ENCODE measurements at regions not wholly inside any gene's neighbourhood (a gene's known extent, or its start where the extent isn't known, plus 50 kb on each side); places are given as distances from the start of the nearest gene placed in this dataset.

DNA sequence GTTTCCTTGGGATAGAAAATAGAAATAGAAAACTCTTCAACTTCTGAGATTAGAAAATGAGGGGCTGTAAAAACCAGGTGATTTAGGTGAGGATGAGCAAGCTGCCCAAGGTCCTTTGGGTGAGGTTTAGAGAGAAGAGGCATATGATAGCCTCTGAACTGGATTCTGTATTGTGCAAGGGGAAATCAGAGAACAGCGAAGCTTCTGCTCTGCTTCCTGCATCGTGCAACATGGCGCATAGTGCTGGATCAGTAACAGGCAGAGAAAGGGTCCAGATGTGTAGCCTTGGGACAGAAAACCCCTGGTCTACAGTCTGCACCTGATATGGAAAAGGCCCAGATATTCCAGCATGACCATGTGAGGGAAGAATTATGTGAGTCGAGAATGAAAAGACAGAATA, 121.7 kb downstream of the MBL2 start:
- Histone ChIP-seq H3K27me3 (ENCODE audit: insufficient read depth, low read length) (no peaks in the 10 kb centered on the region), H3K27ac (ENCODE audit: low read depth, low read length) (no peak overlapping the region), H3K36me3 (ENCODE audit: insufficient read depth, low read length) (no peaks in the 10 kb centered on the region), H3K9me3 (ENCODE audit: insufficient read depth, low read depth, low read length) (no peaks in the 10 kb centered on the region), H3K9ac (ENCODE audit: low read length) (no peak overlapping the region), H3K4me2 (ENCODE audit: low read length) (no peak overlapping the region), H2AFZ (ENCODE audit: low read depth, low read length) (no peak overlapping the region), H3K79me2 (ENCODE audit: insufficient read depth, low read length) (no peaks in the 10 kb centered on the region), H3K4me1 (ENCODE audit: insufficient read depth, low read length) (peaks cover 5% of the 10 kb centered on the region), H4K20me1 (ENCODE audit: insufficient read depth, low read length) (no peaks in the 10 kb centered on the region), H3K4me3 (ENCODE audit: insufficient read depth, low read depth, low read length) (no peak overlapping the region)
- Mint-ChIP-seq H3K27me3 (ENCODE audit: low read depth, unreplicated experiment) (no peaks in the 10 kb centered on the region), H3K36me3 (ENCODE audit: low read depth, unreplicated experiment) (no peaks in the 10 kb centered on the region), H3K4me1 (ENCODE audit: low read depth, unreplicated experiment) (no peaks in the 10 kb centered on the region), H3K27ac (ENCODE audit: unreplicated experiment) (no peak overlapping the region), H3K4me3 (ENCODE audit: unreplicated experiment) (no peak overlapping the region), H3K9me3 (ENCODE audit: unreplicated experiment) (no peaks in the 10 kb centered on the region)
- FAIRE-seq = no peak
- DNase-seq (ENCODE audit: low read depth) = no peak
- no peak for TF ChIP-seq EZH2 (IDR thresholded peaks at IDR 0.05; ENCODE audit: insufficient read depth, low read length)
- TF ChIP-seq, protein P1, sequence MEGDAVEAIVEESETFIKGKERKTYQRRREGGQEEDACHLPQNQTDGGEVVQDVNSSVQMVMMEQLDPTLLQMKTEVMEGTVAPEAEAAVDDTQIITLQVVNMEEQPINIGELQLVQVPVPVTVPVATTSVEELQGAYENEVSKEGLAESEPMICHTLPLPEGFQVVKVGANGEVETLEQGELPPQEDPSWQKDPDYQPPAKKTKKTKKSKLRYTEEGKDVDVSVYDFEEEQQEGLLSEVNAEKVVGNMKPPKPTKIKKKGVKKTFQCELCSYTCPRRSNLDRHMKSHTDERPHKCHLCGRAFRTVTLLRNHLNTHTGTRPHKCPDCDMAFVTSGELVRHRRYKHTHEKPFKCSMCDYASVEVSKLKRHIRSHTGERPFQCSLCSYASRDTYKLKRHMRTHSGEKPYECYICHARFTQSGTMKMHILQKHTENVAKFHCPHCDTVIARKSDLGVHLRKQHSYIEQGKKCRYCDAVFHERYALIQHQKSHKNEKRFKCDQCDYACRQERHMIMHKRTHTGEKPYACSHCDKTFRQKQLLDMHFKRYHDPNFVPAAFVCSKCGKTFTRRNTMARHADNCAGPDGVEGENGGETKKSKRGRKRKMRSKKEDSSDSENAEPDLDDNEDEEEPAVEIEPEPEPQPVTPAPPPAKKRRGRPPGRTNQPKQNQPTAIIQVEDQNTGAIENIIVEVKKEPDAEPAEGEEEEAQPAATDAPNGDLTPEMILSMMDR (IDR thresholded peaks at IDR 0.05; ENCODE audit: insufficient read depth, low read depth, low read length) = no peak

DNA sequence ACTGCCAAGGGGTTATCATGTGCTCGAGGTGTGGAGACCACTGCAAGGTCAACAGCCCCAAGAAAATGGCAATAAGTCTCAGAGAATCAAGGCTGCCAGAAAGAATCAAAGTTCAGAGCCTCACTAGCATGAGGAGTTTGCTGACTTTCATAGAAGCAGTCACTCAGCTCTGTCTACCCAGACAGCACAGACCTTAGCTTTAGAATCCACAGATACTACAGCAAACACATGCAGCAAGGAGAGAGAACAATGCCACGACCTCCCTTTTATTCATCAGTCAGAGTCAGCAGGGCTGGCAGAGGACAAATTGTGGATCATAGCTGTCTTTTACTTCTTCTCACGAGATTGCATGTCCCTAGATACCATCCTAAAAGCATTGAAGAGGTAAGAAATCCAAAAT, 121.3 kb downstream of the MBL2 start:
- no peaks in the 10 kb centered on the region for H3K36me3 ChIP-seq (ENCODE audit: insufficient read depth, low read length)
- peaks cover 5% of the 10 kb centered on the region for H3K4me1 ChIP-seq (ENCODE audit: insufficient read depth, low read length)
- Mint-ChIP-seq H3K4me1 (ENCODE audit: low read depth, unreplicated experiment) (no peaks in the 10 kb centered on the region), H3K4me3 (ENCODE audit: unreplicated experiment) (no peak overlapping the region), H3K36me3 (ENCODE audit: low read depth, unreplicated experiment) (no peaks in the 10 kb centered on the region), H3K27ac (ENCODE audit: unreplicated experiment) (no peak overlapping the region), H3K27me3 (ENCODE audit: low read depth, unreplicated experiment) (no peaks in the 10 kb centered on the region), H3K9me3 (ENCODE audit: unreplicated experiment) (no peaks in the 10 kb centered on the region)
- DNase-seq (ENCODE audit: low read depth) (no peak), FAIRE-seq (no peak)
- H2AFZ ChIP-seq (ENCODE audit: low read depth, low read length) = no peak overlapping the region
- no peaks in the 10 kb centered on the region for H3K79me2 ChIP-seq (ENCODE audit: insufficient read depth, low read length)
- H3K27ac ChIP-seq (ENCODE audit: low read depth, low read length) = no peak overlapping the region
- H3K27me3 ChIP-seq (ENCODE audit: insufficient read depth, low read length) = no peaks in the 10 kb centered on the region
- TF ChIP-seq, protein P1 (IDR thresholded peaks at IDR 0.05; ENCODE audit: insufficient read depth, low read depth, low read length) = no peak
- no peak for TF ChIP-seq EZH2 (IDR thresholded peaks at IDR 0.05; ENCODE audit: insufficient read depth, low read length)
- H3K9me3 ChIP-seq (ENCODE audit: insufficient read depth, low read depth, low read length) = no peaks in the 10 kb centered on the region
- H3K4me2 ChIP-seq (ENCODE audit: low read length) = no peak overlapping the region
- H3K9ac ChIP-seq (ENCODE audit: low read length) = no peak overlapping the region
- no peak overlapping the region for H3K4me3 ChIP-seq (ENCODE audit: insufficient read depth, low read depth, low read length)
- no peaks in the 10 kb centered on the region for H4K20me1 ChIP-seq (ENCODE audit: insufficient read depth, low read length)

DNA sequence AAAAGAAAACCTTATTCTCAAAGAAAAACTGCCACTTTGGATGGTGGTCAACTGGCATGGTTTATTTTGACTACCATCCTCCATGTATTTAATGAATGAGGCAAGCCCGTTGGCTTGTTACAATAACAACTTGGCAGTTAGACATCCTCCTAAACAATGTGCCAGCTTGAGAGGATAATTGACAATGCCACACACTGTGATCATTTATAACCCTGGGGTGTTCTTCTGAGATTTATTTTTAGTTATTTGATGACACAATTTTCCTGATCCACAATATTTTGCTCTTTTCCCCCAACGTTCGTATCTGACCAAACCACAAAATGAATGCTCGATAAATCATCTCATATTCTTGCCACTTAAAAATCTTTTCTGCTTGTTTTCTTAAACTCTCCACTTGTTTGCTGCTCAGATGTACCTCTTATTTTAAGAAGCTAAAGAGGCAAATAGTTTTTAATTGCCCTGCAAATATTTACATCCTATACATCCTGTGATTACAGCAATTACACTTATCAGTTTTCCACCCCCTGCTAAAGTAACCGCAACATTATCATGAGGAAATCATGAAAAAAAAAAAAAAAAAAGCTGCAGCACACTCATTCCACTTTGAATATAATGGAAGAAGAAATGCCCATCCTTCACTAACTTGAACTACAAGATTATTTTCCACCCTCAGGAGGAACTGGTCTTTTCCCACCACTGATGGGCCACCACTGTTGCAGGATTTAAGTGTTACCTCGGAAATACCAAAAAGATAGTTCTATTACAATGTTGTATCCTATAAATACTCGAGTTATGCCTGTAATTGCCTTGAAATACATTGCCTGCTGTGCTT, 119.9 kb downstream of the MBL2 start:
- Histone ChIP-seq H3K4me3 (ENCODE audit: insufficient read depth, low read depth, low read length) (no peak overlapping the region), H3K79me2 (ENCODE audit: insufficient read depth, low read length) (no peaks in the 10 kb centered on the region), H3K9me3 (ENCODE audit: insufficient read depth, low read depth, low read length) (no peaks in the 10 kb centered on the region), H3K27me3 (ENCODE audit: insufficient read depth, low read length) (no peaks in the 10 kb centered on the region), H3K4me1 (ENCODE audit: insufficient read depth, low read length) (peaks cover 5% of the 10 kb centered on the region), H3K36me3 (ENCODE audit: insufficient read depth, low read length) (no peaks in the 10 kb centered on the region), H2AFZ (ENCODE audit: low read depth, low read length) (no peak overlapping the region), H3K9ac (ENCODE audit: low read length) (no peak overlapping the region), H3K4me2 (ENCODE audit: low read length) (peak overlapping the region; percentile 27), H4K20me1 (ENCODE audit: insufficient read depth, low read length) (no peaks in the 10 kb centered on the region), H3K27ac (ENCODE audit: low read depth, low read length) (no peak overlapping the region)
- FAIRE-seq (peak; percentile 85), DNase-seq (ENCODE audit: low read depth) (peak; percentile 50)
- Mint-ChIP-seq H3K27ac (ENCODE audit: unreplicated experiment) (no peak overlapping the region), H3K27me3 (ENCODE audit: low read depth, unreplicated experiment) (no peaks in the 10 kb centered on the region), H3K9me3 (ENCODE audit: unreplicated experiment) (no peaks in the 10 kb centered on the region), H3K36me3 (ENCODE audit: low read depth, unreplicated experiment) (no peaks in the 10 kb centered on the region), H3K4me3 (ENCODE audit: unreplicated experiment) (no peak overlapping the region), H3K4me1 (ENCODE audit: low read depth, unreplicated experiment) (no peaks in the 10 kb centered on the region)
- no peak for TF ChIP-seq EZH2 (IDR thresholded peaks at IDR 0.05; ENCODE audit: insufficient read depth, low read length)
- TF ChIP-seq, protein P1 (IDR thresholded peaks at IDR 0.05; ENCODE audit: insufficient read depth, low read depth, low read length) = no peak

All from astrocyte (in vitro differentiated cells and primary cell).